CD4-positive, alpha-beta T cell treated with Interleukin-4 for 4 hours (primary cell): ENCODE measurements at regions not wholly inside any gene's neighbourhood (a gene's known extent, or its start where the extent isn't known, plus 50 kb on each side); places are given as distances from the start of the nearest gene placed in this dataset.

ENCODE experiments used
- DNase-seq: peaks from one replicate; pipeline ENCODE4 v3.0.0-alpha.2; 2020

DNA sequence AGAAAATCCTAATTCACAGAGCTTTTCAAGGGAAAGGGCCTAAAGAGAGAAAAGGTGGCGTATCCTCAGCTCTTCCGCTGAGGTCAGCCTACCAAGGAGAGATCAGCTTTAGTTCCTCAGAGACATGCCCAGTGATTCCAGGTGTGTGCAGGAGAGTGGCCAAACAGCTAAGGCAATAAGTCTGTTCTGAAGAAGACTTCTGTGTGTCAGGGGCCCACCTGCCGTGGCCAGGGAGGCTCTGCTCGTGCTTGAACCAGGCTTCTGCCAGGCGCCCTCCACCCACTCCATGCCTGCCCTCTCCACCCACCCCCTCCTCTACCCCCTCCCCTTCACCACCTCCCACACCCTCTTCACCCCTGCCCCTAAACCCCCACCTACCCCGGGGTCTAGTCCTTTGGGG, 67.4 kb upstream of the ARMC2 start:
- DNase-seq: no peak

DNA sequence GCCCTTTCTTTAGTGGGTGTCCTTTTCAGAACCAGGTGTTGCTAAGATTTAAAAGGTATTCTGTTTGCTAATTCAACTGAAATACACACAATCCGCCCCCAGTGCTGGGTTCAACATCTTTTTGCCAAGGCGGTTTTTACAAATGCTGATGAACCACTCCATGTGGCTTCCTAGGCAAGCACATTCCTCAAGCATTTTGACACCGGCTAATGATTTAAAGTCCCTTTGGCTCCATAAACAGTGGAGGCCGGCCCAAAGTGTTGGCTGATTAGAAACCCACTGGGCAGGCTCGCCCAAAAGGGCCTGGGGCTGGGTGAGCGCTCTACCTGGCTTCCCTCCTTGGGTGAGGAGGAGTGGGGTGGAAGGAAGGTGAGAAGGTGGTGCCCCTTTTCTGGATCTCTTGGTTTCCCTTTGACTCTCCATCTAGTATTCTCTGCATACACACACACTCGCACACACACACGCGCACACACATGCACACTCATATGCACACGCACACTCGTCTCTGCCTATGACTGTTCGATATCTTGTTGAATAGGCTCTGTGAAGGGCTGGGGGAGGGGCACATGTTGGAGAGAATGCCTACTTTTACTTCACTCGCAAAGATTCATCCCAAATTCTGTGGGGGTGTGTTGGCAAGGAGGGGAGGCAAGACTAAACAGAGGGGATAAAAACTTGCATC, 66.7 kb upstream of the ARMC2 start:
- DNase-seq: no peak

DNA sequence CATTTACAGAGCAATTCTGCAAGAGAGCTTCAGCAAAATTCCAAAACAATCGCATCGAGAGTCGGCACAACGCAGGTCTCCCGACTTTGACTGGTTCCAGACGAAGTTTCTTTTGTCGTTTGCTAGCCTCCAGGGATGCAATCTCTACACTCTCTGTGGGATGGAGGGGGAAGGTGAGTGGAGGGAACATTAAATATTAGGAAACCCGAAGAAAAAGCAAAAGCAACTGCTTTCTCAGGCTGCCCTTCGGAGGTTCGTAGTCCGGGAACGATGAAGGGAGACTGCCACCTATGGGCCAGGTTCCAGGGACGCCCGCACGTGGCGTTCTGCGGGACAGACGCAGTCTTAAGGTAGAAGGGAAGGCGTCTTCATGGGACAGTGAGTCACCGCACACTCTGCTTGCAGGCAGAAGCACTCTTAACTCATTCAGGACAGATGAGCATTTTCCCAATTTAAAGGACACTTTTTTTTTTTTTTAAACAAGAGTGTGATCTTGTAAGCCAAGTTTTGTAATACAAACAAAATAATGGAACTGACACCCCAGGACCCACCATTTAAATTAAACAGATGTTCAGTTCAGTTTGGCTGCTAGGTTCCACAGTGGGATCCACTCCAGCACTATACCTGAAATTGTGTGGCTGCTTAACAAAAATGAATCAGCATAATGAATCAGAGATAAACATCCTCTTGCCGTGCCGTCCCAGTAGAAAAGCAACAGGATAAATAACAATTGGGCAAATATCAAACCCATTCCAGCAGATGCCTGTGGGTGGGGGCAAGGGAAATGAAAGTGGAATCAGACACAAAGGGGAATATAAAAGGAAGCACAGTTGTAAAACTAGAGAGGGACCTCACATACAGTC, 65.8 kb upstream of the ARMC2 start:
- peak; percentile 85 for DNase-seq

DNA sequence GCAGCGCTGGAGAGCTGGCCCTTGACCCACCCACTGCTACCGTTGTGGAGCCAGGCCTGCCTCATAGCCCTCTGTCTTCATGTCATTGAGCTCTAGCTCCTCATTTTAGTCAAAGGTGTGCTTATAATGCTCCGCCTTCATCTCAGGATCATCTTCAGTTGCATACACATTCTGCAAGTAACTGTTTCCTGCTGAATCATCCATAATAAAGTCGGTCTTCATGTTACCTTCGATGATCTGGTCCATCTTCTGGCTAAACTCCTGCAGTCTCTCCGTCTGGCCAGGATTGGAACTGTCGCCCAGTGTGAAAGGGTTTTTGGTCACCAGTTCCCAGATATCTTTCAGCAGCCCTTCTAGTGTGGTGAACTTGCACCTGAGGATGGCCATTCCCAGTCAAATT, 62.6 kb upstream of the ARMC2 start:
- DNase-seq: no peak

DNA sequence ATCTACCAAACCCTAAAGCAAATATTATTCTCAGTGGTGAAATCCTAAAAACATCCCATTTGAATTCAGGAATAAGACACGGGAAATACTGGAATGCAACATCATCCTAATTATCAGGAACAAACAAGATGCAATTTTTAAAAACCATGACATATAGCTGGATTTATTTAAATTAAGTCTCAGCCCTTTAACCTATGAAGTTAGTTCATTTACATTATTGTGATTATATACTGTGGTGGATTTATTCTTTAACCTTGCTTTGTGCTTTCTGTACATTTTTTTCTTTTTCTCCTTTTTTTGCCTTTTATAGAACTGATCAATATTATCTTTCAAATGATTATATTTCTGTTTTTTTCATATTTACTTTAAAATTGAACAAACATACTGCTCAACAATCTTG, 59.8 kb upstream of the ARMC2 start:
- DNase-seq: no peak

GRCh38 chr6:108789475-108789874, 58.7 kb upstream of the ARMC2 start:
- no peak for DNase-seq

DNA sequence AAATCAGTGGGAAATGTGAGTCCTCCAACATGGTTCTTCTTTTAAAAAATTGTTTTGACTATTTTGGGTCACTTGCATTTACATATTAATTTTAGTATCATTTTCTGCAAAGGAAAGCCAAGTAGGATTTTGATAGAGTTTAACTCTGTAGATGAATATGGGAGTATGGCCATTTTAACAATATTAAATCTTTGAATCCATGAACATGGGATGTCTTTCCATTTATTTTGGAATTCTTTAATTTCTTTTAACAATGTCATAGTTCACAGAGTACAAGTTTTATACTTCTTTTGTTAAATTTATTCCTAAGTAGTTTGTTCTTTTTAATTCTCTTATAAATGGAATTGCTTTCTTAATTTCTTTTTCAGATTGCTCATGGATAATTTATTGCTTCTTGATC, 56.5 kb upstream of the ARMC2 start:
- no peak for DNase-seq

DNA sequence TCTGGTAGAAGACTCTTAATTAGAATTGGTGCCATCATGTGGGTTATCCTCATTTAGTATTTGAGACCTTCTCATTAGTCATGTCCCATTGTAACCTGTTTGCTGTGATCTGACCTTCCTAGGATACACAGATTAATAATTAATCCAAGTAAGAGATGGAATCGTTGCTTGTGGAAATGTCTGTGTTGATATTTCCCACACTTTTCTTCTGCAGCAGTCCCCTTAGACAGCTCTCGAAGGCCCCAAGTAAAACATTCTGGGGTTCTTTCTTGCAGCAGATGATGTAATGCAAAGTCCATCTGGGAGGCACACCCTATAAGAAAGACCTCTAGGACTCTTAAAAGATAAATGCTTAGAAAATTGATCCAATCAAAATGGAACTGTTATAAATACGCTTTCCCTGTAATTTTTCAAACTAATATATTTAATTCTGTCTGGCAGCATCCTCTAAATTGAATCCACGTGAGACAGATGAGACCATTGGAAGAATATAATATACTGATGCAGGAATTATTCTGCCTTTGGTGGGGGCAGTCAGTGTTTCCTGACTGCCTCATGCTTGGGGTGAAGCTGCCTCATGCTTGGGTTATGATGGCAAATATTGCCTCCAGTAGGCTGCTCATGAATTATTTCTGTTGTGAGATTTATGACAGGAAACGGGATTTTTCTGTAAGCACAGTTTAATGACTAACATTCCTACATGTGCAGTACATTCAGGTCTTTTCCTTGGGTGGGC, 54.5 kb upstream of the ARMC2 start:
- no peak for DNase-seq

DNA sequence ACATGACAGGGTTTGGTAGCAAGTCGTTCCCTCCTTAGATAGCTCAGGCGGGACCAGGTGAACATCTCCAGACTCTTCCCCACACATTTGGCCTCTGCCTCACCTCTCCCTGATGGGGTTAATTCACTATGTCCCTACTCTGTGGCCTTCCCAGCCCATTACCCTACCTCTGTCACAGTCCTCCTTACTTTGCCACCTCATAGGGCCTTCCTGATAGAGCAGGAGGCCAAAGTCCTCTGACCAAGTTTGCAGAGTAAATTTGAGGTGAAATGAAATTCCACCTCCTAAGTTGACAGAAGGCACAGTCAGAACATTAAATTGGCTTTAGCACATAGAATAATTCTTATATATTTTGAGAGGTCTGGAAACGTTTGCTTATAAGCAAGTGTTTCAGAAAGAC, 53.1 kb upstream of the ARMC2 start:
- no peak for DNase-seq

GRCh38 chr6:108795814-108796213, 52.4 kb upstream of the ARMC2 start:
- DNase-seq: no peak

- no peak for DNase-seq
Measured at GRCh38 chr6:108796875-108797274, 51.3 kb upstream of the ARMC2 start.

GRCh38 chr6:108797951-108798669, 50.1 kb upstream of the ARMC2 start:
- DNase-seq: no peak
